Neural cell (in vitro differentiated cells): ENCODE measurements at regions not wholly inside any gene's neighbourhood (a gene's known extent, or its start where the extent isn't known, plus 50 kb on each side); places are given as distances from the start of the nearest gene placed in this dataset.
"Not testable (repeated sequence)": the region's sequence is repeated elsewhere in the genome, so short reads cannot be mapped to it uniquely, and the experiment has no call there.

Experiments
- EP300 ChIP-seq: fragments of 450-650 bp; conservative IDR thresholded peaks from 2 replicates; pipeline ENCODE4 v1.6.1; 2014; ENCODE audit warnings: antibody characterized with exemption, mild to moderate bottlenecking, moderate library complexity; ENCODE audit not compliant: poor library complexity, severe bottlenecking
- EZH2 ChIP-seq: fragments of 200-600, 300-800 bp; shearing (Covaris generic), sonication (generic); IDR thresholded peaks from 2 replicates; pipeline ENCODE4 v1.6.1; 2014; ENCODE audit warnings: antibody characterized with exemption, low read length, borderline replicate concordance, mild to moderate bottlenecking; ENCODE audit not compliant: insufficient read depth, poor library complexity, severe bottlenecking
- MXI1 ChIP-seq: fragments of 450-650 bp; conservative IDR thresholded peaks from 2 replicates; pipeline ENCODE4 v1.6.1; 2014; ENCODE audit warnings: antibody characterized with exemption, mild to moderate bottlenecking; ENCODE audit not compliant: poor library complexity, severe bottlenecking
- POLR2AphosphoS5 ChIP-seq: IDR thresholded peaks from 2 replicates; pipeline ENCODE4 v1.6.1; 2012
- RAD21 ChIP-seq: fragments of 450-650 bp; conservative IDR thresholded peaks from 2 replicates; pipeline ENCODE4 v1.6.1; 2014; ENCODE audit warnings: antibody characterized with exemption, mild to moderate bottlenecking, moderate library complexity
- SMC3 ChIP-seq: fragments of 450-650 bp; conservative IDR thresholded peaks from 2 replicates; pipeline ENCODE4 v1.6.1; 2014; ENCODE audit warnings: antibody characterized with exemption, mild to moderate bottlenecking, moderate library complexity; ENCODE audit not compliant: poor library complexity
- TAF1 ChIP-seq: IDR thresholded peaks from 2 replicates; pipeline ENCODE4 v1.6.1; 2012; ENCODE audit warnings: low read depth
- TF ChIP-seq, protein P1 (sequence below): fragments of 450-650 bp; IDR thresholded peaks from 2 replicates; pipeline ENCODE4 v1.5.1; 2014; ENCODE audit warnings: antibody characterized with exemption, mild to moderate bottlenecking, moderate library complexity; ENCODE audit not compliant: poor library complexity, severe bottlenecking
- TF ChIP-seq, protein P2 (sequence below): IDR thresholded peaks from 2 replicates; pipeline ENCODE4 v1.6.1; 2012; ENCODE audit warnings: borderline replicate concordance

DNA sequence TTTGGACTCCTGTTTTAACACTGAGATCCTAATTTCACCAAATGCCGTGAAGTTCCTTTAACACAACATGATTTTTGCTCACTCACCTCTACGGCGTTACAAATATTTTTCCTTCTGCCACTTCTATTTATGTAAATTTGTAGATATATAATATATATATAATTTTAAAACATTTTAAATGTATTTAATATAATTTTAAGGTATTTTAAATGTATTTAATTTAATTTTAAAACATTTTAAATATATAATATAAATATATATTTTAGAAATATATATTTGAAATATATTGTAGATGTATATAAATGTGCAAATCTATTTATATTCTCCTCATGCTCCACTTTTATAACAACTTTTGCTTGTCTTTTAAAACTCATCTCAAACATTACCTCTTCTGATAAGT lies 1883.5 kb downstream of the KHDRBS2 start:
- TF ChIP-seq, protein P1, sequence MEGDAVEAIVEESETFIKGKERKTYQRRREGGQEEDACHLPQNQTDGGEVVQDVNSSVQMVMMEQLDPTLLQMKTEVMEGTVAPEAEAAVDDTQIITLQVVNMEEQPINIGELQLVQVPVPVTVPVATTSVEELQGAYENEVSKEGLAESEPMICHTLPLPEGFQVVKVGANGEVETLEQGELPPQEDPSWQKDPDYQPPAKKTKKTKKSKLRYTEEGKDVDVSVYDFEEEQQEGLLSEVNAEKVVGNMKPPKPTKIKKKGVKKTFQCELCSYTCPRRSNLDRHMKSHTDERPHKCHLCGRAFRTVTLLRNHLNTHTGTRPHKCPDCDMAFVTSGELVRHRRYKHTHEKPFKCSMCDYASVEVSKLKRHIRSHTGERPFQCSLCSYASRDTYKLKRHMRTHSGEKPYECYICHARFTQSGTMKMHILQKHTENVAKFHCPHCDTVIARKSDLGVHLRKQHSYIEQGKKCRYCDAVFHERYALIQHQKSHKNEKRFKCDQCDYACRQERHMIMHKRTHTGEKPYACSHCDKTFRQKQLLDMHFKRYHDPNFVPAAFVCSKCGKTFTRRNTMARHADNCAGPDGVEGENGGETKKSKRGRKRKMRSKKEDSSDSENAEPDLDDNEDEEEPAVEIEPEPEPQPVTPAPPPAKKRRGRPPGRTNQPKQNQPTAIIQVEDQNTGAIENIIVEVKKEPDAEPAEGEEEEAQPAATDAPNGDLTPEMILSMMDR: not testable (repeated sequence)
- TF ChIP-seq POLR2AphosphoS5, RAD21, TAF1, SMC3, EZH2, EP300, MXI1: not testable (repeated sequence)
- TF ChIP-seq, protein P2, sequence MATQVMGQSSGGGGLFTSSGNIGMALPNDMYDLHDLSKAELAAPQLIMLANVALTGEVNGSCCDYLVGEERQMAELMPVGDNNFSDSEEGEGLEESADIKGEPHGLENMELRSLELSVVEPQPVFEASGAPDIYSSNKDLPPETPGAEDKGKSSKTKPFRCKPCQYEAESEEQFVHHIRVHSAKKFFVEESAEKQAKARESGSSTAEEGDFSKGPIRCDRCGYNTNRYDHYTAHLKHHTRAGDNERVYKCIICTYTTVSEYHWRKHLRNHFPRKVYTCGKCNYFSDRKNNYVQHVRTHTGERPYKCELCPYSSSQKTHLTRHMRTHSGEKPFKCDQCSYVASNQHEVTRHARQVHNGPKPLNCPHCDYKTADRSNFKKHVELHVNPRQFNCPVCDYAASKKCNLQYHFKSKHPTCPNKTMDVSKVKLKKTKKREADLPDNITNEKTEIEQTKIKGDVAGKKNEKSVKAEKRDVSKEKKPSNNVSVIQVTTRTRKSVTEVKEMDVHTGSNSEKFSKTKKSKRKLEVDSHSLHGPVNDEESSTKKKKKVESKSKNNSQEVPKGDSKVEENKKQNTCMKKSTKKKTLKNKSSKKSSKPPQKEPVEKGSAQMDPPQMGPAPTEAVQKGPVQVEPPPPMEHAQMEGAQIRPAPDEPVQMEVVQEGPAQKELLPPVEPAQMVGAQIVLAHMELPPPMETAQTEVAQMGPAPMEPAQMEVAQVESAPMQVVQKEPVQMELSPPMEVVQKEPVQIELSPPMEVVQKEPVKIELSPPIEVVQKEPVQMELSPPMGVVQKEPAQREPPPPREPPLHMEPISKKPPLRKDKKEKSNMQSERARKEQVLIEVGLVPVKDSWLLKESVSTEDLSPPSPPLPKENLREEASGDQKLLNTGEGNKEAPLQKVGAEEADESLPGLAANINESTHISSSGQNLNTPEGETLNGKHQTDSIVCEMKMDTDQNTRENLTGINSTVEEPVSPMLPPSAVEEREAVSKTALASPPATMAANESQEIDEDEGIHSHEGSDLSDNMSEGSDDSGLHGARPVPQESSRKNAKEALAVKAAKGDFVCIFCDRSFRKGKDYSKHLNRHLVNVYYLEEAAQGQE: not testable (repeated sequence)
